OCI-LY3 (cell line): ENCODE measurements at regions not wholly inside any gene's neighbourhood (a gene's known extent, or its start where the extent isn't known, plus 50 kb on each side); places are given as distances from the start of the nearest gene placed in this dataset.

ENCODE experiments used
- EZH2phosphoT487 ChIP-seq: fragments of 200-600 bp; shearing (Covaris generic); IDR thresholded peaks from 2 replicates; pipeline ENCODE4 v1.6.1; 2018; ENCODE audit warnings: antibody characterized with exemption, mixed run types, low read depth
- TF ChIP-seq, protein P1 (sequence below): fragments of 200-600, 300-600 bp; sonication (generic); IDR thresholded peaks from 2 replicates; pipeline ENCODE4 v1.5.1; 2014; ENCODE audit warnings: antibody characterized with exemption, low read length, low read depth

DNA sequence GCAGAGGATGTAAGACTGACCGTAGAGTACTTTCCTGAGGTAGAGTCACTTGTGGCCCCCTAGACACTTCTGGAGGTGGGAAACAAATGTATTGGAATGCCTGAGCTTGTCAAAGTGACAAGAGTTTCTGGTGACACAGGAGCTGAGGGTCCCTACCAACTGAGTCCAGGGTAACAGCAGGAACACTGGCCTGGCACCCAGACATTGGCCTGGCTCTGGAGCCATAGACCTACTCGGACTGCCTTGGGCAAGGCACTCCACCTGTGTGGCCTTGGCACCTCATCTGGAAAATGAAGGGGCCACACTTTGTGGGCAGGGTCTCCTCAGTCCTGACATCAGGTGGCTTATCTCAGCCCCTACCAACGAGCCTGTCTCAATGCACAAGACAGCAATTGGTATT is 398.2 kb upstream of the CELF4 start:
- TF ChIP-seq, protein P1, sequence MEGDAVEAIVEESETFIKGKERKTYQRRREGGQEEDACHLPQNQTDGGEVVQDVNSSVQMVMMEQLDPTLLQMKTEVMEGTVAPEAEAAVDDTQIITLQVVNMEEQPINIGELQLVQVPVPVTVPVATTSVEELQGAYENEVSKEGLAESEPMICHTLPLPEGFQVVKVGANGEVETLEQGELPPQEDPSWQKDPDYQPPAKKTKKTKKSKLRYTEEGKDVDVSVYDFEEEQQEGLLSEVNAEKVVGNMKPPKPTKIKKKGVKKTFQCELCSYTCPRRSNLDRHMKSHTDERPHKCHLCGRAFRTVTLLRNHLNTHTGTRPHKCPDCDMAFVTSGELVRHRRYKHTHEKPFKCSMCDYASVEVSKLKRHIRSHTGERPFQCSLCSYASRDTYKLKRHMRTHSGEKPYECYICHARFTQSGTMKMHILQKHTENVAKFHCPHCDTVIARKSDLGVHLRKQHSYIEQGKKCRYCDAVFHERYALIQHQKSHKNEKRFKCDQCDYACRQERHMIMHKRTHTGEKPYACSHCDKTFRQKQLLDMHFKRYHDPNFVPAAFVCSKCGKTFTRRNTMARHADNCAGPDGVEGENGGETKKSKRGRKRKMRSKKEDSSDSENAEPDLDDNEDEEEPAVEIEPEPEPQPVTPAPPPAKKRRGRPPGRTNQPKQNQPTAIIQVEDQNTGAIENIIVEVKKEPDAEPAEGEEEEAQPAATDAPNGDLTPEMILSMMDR = no peak
- no peak for TF ChIP-seq EZH2phosphoT487
